SKM-1 treated with dmso at 0.1 percent for 144 hours (cell line): ENCODE measurements at regions not wholly inside any gene's neighbourhood (a gene's known extent, or its start where the extent isn't known, plus 50 kb on each side); places are given as distances from the start of the nearest gene placed in this dataset.

Experiments
- DNase-seq: peaks from one replicate; lab custom pipeline; 2025; ENCODE audit not compliant: unreplicated experiment; lab: John Stamatoyannopoulos, UW

DNA sequence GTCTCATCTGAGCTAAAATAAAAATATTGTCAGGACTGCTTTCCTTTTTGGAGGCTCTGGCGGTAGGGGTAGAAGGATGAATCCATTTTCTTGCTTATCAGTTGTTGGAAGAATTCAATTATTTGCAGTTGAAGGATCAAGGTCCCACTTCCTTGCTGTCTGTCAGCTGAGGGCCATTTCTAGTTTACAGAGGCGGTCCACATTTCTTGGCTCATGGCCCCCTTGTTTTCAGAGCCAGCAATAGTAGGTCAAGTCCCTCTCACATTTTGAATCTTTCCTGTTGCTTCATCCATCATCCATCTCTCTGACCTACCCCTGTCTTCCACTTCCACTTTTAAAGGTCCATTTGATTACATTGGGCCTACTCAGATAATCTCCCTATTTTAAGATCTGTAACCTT lies 1099.3 kb upstream of the DIAPH2 start:
- no peak for DNase-seq

DNA sequence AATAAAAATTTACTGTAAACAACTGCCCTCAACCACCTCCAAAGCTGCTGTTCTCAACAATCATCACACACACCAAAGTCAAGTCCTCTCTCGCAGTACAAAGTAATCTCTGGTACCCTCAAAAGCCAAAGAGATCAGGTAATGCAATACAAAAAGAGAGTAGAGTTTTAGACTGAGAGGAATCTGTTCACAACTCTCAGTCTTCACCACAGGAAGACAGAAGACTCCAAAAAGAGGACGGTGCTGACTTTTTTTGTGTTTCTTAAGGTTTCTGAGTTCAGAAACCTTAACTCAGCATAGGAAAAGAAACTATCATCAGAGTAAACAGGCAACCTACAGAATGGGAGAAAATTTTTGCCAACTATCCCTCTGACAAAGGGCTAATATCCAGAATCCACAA lies 1072.3 kb upstream of the DIAPH2 start:
- no peak for DNase-seq

DNA sequence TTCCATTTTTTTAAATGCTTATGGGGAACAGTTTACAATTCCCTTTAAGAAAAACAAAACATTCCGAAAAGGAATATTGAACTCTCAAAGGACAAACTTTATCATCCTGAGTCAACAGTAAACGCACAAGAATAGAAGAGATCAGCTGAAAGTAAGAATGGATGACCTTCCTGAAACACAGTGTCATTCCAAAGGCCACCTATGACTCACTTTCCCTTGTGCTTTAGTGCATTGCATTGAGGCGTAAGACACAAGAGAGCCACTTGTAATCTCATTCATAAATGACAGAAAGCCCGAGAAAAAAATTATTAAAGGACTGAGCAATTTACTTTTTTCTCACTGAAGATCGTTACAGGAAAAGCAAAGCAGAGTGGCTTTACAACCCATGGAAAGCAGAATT lies 1062.4 kb upstream of the DIAPH2 start:
- no peak for DNase-seq

DNA sequence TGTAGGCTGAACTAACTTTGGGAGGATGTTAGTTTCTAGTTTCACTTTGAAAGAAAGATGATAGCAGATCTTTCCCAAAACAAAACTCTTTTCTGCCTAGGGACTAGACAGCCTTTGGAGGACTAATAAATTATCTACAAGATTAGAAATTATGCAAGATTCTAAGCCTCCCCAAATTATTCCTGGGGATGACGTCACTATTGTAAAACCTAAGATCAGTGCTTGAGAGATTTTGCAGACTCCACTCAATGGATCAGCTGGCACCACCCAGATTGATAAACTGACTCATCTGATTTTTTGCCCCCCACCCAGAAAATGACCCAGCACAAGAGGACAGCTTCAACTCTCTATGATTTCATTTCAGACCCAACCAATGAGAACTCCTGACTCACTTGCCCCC lies 1057.9 kb upstream of the DIAPH2 start:
- no peak for DNase-seq

DNA sequence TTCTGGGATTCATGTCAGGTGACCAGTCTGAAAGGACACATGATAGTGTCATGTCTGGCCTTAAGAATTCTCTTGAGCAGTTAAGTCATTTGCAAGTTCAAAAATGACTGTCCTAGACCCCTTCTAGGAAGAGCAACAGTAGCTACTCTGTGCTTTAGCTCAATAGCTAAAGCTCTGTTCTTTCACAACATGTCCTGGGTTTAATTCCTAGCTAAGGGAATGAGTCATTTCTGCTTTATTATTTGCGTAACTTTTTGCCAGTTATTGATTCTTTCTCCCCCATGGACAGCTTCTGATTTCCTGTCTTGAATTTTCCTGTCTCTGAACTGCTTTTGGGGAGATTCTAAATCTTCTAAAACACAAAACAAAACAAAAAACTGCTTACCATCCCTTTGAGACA lies 1055.8 kb upstream of the DIAPH2 start:
- no peak for DNase-seq

DNA sequence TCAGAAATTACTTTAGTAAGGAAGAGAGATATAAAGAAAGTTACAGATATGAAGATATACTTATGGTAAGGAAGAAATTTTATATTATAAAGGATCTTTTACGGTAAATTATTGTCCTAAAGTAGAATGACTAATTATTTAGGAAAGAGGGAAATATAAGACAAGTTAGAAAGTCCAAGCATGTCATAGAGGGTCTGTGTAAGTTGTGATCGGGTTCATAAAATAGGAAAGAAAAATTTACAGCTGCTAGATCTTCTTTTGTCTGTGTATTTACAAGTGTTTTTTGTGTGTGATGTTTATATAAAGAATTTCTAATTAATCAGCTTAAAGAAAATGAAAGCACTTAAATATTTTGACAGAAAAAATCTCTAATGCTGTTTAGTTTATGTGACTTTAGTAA lies 1054.9 kb upstream of the DIAPH2 start:
- no peak for DNase-seq

DNA sequence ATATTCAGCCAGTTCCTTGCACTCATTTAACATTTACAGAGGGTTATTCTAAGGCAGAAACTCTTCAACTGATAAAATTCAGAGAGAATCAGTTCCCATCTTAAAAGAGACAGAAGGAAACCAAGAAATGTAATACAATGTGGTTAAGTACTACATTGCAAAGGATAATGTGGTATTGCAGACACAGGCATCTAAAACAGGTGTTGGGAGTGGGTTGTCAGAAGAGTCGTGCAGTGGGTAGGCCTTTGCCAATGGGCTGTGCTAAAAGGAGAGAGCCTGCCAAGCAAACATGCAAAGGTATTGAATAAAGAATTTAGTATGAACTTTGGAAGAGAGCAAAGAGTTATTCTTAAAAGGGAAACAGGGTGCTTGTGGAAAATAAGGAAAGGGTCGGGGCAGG lies 1044.4 kb upstream of the DIAPH2 start:
- no peak for DNase-seq

DNA sequence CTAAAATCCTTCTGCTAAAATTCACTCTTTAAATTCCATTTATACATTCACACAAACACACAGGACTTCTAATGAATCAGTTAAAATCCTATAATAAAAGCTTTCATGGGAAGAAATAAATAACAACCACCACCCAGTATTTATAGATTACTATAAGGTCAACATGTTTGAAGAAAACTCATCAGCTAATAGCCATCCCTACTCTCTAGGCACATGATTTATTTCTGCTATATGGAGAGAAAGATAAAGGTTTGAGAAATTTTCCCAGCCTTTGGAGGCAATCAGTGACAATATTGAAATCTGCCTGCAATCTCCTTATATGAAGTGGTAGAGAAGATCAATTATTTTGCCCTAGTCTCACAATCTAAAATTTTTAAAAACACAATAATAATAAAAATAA lies 1038.9 kb upstream of the DIAPH2 start:
- DNase-seq = no peak

DNA sequence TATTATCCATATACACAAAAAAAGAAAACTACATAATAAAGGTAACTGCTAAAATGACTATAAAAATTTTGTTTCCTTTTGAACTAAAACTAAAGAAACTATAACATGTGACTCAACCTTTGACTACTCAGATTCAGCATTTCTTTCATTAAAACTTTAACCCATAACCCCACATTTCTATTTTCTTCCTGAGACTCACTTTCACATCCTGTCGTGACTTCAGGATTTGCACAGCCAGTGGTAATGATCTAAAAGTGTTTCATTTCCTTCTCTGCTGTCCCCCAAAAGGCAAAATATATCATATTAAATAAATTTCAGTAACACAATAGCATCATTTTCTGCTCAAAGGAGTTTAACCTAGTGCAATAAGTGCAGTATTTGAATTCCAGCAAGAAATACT lies 1022.4 kb upstream of the DIAPH2 start:
- DNase-seq = no peak

DNA sequence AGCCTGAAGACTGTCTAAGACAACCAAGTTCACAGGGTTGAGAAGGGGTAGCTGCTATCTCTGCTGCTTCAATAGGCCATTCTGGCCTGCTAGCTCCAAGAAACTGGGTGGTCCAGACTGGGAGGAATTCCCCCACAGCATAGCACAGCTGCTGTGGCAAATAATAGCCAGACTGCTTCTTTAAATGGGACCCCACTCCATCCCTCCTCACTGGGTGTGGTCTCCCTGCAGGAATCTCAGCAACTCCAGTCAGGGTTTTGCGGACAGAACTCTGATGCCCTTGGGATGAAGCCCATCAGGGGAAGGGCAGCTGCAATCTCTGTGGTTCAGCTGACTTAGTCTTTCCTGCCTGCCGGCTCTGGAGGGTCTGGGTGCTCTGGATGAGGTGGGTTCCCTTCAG lies 1018.6 kb upstream of the DIAPH2 start:
- DNase-seq = no peak

DNA sequence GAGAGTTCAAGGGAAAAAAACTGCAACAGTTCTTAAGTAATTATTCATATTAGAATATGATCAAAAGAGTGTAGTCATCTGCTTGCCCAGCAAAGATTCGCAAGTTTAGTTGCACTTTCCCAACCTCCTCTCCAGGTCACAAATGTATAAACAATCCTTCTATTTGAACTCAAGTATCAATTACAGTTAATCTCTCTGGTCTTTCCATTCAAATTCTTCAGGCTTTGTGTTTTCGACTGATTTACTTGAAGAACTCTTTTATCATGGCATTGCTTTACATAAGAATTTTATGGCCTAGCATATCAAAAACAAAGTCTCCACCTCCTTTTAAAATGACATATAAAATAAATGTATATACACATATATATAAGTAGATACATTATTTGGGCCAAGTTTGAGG lies 1009.6 kb upstream of the DIAPH2 start:
- no peak for DNase-seq

DNA sequence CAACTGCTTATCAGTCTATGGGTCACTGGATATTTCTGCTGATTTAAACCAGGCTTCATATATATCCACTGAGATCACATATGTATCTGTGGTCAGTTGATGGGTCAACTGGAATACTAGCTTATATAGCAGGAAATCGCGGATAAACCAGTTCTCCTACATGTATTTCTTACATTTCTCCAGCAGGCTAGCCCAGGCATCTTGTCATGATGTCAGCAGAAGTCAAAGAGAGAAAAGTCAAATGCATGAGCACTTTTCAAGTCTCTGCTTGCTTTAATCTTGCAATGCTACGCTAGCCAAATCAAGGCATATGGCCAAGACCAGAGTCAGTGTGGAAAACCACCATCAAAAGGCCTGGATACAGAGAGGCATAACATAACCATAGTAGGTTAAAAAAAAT lies 1008.8 kb upstream of the DIAPH2 start:
- no peak for DNase-seq

DNA sequence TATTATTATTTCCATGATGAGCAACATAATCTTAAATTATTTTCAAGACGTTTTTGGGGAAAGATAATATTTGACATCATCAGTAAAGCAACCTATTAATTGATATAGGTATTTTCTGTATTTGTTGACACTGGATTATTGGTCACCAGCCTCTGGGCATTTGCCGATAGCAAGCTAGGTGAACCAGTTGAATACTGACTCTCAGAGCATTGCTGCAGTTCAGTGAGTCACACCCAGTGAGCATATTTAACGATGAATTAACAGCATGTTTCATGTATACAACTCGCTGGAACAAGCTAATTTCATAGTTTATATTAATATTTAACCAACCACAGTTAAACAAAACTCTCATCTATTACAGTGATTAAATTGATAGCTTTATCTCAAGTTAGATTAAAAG lies 1006.0 kb upstream of the DIAPH2 start:
- DNase-seq = no peak

DNA sequence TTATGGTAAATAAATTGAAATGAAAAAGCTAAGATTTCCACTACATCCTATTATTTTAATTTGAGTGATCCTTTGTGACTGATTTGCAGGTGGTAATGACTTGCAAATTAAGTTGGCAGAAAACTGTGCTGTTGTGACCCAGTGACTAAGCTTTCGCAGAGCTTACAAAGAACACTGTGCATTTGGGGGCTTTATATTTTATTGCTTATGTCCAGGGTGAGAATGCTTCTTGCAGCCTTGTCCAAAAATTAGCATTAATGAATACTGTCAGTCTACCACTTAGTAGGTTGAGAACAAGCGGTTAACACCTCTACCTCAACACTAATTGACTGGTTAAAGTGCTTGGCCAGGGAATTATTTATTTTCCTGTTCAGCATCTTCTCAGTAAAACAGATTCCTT lies 991.3 kb upstream of the DIAPH2 start:
- DNase-seq = no peak

DNA sequence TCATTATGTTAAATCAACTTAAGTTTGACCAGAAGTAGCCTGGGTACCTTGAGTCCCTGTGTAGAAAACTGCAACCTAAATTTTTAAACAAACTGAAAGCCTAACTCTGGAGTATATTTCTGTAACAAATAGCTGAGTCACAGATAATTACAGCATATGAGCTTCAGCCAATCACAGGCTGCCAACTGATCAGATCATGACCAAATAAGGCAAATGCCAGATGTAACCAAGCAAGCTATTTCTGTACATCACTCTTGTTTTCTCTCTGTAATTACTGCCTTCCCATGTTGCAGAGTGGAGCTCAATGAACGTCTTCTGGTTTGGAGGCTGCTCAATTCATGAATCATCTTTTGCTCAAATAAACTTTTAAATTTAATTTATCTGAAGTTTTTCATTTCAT lies 980.9 kb upstream of the DIAPH2 start:
- no peak for DNase-seq

DNA sequence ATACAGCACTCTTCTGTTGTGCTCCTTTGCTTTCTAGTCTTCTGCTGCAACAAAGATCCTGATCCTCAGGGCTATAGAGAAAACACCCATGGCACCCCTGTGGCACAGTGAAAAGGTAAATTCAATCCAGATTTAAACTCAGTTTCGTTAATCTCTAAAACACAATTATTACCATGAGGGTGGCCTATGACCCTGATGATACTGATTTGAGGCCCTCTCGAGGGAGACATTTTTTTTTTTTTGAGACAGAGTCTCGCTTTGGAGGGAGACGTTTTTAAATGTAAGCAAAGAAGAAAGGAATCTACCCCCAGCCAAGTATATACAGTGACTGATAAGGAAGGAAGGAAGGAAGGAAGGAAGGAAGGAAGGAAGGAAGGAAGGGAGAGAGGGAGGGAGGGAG lies 967.8 kb upstream of the DIAPH2 start:
- DNase-seq = no peak

DNA sequence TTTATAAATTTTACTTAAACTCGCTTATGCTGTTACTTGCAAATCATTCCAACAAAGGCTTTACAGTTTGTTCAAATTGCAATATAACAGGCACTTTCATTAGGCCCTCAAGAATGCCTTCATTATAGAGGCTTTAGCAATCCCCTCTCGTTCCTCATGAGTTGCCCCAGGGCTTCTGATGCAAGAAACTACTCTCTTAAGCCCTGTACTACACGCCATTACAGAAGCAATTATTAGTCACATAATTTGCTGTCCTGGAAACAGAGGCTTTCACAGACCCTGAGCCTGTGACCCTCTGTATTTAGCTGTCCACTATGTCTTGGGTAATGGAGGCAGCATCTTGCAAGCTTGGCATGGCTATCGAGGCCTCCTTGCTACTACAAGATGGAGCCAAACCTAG lies 965.9 kb upstream of the DIAPH2 start:
- no peak for DNase-seq

DNA sequence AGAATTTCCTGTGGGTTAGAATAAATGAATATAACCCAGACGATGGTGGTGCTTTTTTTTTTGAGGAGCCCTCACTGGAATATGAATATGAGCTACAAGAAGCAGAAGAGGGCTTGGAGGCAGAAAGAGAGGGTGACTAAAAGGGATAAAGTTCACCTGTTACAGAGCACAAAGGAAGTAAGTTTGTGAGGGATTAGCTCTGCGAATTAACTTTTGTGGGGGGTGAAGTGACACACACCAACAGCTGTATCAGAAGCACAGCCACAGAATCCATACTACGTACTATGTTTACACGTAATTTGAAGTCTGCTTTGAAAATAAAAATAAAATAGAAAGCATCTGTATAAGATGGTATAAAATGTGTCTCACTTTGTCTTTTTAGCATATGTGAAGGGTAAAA lies 963.6 kb upstream of the DIAPH2 start:
- no peak for DNase-seq

DNA sequence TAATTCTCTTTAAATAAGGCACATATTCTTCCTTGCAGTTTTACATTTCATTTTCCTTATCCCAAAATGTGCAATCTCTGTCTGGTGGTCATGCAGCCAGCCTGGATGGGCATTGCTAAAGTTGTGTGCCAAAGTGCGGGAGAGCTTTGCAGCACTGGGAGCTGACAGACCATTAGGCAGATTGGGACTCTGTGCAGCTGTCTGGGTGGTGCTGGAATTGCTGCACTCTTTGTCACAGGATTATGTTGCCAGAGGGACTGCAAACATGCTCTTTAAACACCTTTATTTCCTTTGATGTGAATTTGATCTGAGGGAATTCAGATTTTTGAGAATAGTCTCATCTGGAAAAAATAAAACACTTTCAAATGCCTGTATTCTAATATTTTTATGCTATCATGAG lies 956.2 kb upstream of the DIAPH2 start:
- DNase-seq = no peak

DNA sequence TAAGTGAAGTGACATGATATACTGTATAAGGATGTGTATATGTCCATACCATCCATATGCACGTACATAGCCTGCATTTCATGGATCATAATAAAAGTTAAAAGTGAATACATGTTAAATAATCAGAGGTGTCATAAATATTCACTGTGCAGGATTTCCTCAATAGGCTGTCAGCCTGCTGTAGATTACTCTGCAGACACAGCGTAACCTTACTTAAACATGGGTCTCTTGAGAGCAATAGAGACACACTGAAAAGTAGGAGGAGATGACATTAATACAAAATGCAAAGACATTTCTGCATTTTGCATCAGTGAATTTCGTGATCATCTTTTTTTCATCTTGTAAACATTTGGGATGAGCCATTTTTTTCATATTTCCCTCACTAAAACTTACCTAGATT lies 955.2 kb upstream of the DIAPH2 start:
- no peak for DNase-seq

DNA sequence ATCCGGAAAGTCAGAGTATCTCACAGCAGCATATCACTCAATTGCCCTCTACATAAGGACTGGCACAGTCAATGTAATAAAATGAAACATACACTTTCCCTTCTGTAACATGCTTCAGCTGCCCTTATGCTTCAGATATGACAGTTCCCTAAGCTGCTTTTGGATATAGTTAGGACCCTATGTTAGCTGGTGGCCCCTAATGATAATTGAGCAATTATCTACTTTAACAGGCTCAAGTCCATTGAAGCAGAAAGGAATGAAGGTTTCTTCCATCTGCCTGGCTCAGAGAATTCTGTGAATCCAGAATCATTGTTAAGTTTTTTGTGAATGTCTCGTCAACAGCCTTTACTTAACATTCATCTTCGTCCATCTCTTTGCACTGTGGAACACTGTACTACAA lies 951.2 kb upstream of the DIAPH2 start:
- no peak for DNase-seq

DNA sequence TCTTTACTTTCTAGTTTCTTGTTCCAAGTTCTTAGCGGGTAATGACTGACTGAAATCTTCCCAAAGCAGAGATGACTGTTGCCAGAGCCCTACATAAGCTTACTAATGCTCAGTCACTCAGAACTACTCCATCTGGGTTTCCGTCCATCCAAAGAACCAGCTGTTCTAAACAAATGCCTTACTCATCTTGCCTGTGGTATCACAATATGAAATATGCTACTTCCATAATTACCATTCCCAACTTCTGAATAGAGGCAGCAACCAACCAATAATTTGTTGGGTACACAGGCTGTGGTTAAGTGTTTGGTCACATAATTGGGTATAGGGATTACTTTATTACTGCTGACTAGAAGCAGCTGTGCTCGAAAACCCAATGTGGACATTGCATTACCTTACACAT lies 930.2 kb upstream of the DIAPH2 start:
- DNase-seq = no peak

DNA sequence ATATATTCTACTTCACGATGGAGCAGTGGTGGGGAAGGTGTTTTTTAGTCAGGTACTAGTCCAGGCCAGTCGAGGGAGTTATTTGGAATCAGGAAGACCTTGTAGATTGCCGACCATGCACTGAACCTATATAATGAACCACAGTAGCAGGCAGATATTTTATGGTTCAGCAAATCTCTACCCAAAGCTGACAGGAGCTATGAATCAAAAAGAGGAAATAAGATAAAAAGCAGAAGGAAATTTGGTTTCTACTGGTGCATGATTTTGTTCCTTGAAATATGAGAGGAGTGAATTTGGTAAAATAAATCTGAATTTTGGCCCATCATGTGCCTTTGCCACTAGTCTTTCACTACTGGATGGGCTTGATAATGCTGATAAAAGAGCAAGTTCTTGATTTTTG lies 924.3 kb upstream of the DIAPH2 start:
- DNase-seq = peak; percentile 49

DNA sequence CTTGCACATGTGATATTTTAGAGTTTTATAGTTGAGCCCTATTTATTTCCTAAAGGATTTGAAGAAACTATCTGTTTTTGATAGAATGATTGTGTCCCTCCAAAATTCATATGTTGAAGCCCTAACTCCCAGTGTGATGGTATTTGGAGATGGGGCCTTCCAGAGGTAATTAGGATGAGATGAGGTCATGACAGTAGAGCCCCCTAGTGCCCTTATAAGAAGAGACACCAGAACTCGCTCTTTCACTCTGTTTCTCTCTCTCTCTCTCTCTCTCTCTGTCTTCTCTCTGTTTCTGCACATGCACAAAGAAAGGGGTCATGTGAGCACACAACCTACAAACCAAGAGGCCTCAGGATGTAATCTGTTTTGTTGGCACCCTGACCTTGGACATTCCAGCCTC lies 921.9 kb upstream of the DIAPH2 start:
- peak; percentile 6 for DNase-seq
